H9 (cell line): ENCODE measurements at regions not wholly inside any gene's neighbourhood (a gene's known extent, or its start where the extent isn't known, plus 50 kb on each side); places are given as distances from the start of the nearest gene placed in this dataset.

ENCODE experiments used
- DNase-seq: peaks from one replicate; pipeline ENCODE4 v3.0.0-alpha.2; 2017
- H2AFZ ChIP-seq: one replicate; pipeline ENCODE4 v1.6.1; 2013; ENCODE audit warnings: mild to moderate bottlenecking, low read length, control low read depth, moderate library complexity
- H2AK5ac ChIP-seq: 2 replicates; pipeline ENCODE4 v1.6.1; 2013; ENCODE audit warnings: low read length, control low read depth, mixed read lengths; ENCODE audit not compliant: insufficient read length
- H2BK120ac ChIP-seq: one replicate; pipeline ENCODE4 v1.6.1; 2013; ENCODE audit warnings: low read depth, mild to moderate bottlenecking, low read length, control low read depth, inconsistent platforms; ENCODE audit not compliant: poor library complexity, severe bottlenecking
- H2BK12ac ChIP-seq: 2 replicates; pipeline ENCODE4 v1.6.1; 2013; ENCODE audit warnings: low read length, control low read depth, mixed read lengths, low read depth; ENCODE audit not compliant: insufficient read length
- H2BK15ac ChIP-seq: 2 replicates; pipeline ENCODE4 v1.6.1; 2013; ENCODE audit warnings: low read depth, low read length, control low read depth
- H2BK20ac ChIP-seq: one replicate; pipeline ENCODE4 v1.6.1; 2013; ENCODE audit warnings: low read depth, mild to moderate bottlenecking, low read length, control low read depth, inconsistent platforms; ENCODE audit not compliant: poor library complexity, severe bottlenecking
- H2BK5ac ChIP-seq: 2 replicates; pipeline ENCODE4 v1.6.1; 2013; ENCODE audit warnings: low read length, control low read depth, mixed read lengths; ENCODE audit not compliant: insufficient read length
- H3K14ac ChIP-seq: 2 replicates; pipeline ENCODE4 v1.6.1; 2013; ENCODE audit warnings: low read length, control low read depth; ENCODE audit not compliant: insufficient read depth
- H3K18ac ChIP-seq: 2 replicates; pipeline ENCODE4 v1.6.1; 2013; ENCODE audit warnings: low read depth, mild to moderate bottlenecking, mixed read lengths, low read length, control low read depth; ENCODE audit not compliant: insufficient read length
- H3K23ac ChIP-seq: 2 replicates; pipeline ENCODE4 v1.6.1; 2013; ENCODE audit warnings: low read length, control low read depth, mixed read lengths, low read depth; ENCODE audit not compliant: insufficient read length
- H3K23me2 ChIP-seq: 2 replicates; pipeline ENCODE4 v1.6.1; 2013; ENCODE audit warnings: low read depth, mild to moderate bottlenecking, mixed read lengths, low read length, control low read depth; ENCODE audit not compliant: insufficient read length, poor library complexity, severe bottlenecking
- H3K27ac ChIP-seq: 2 replicates; pipeline ENCODE4 v1.5.1; 2013; ENCODE audit warnings: low read length, control low read depth, mixed read lengths, low read depth; ENCODE audit not compliant: insufficient read length
- H3K27me3 ChIP-seq: 2 replicates; pipeline ENCODE4 v1.6.1; 2013; ENCODE audit warnings: low read length, control low read depth, inconsistent platforms; ENCODE audit not compliant: insufficient read depth
- H3K4ac ChIP-seq: 2 replicates; pipeline ENCODE4 v1.6.1; 2013; ENCODE audit warnings: low read depth, mild to moderate bottlenecking, control low read depth, inconsistent platforms, low read length, moderate library complexity
- H3K4me1 ChIP-seq: 2 replicates; pipeline ENCODE4 v1.6.1; 2013; ENCODE audit warnings: low read length, control low read depth, inconsistent platforms; ENCODE audit not compliant: insufficient read depth
- H3K4me2 ChIP-seq: 2 replicates; pipeline ENCODE4 v1.6.1; 2013; ENCODE audit warnings: low read length, control low read depth, mixed read lengths; ENCODE audit not compliant: insufficient read length, insufficient read depth
- H3K56ac ChIP-seq: 2 replicates; pipeline ENCODE4 v1.6.1; 2013; ENCODE audit warnings: low read depth, mild to moderate bottlenecking, mixed read lengths, low read length, control low read depth; ENCODE audit not compliant: insufficient read length
- H3K79me1 ChIP-seq: 2 replicates; pipeline ENCODE4 v1.6.1; 2013; ENCODE audit warnings: low read depth, mild to moderate bottlenecking, moderate library complexity, low read length, control low read depth, inconsistent platforms; ENCODE audit not compliant: insufficient read depth, poor library complexity, severe bottlenecking
- H3K79me2 ChIP-seq: 2 replicates; pipeline ENCODE4 v1.6.1; 2013; ENCODE audit warnings: low read length, control low read depth, inconsistent platforms; ENCODE audit not compliant: insufficient read depth
- H3K9ac ChIP-seq: 2 replicates; pipeline ENCODE4 v1.6.1; 2013; ENCODE audit warnings: low read length, control low read depth, mixed read lengths; ENCODE audit not compliant: insufficient read length; ENCODE audit errors: extremely low read depth
- H3K9me3 ChIP-seq: one replicate; pipeline ENCODE4 v1.6.1; 2013; ENCODE audit warnings: low read depth, low read length, inconsistent platforms; ENCODE audit not compliant: control insufficient read depth
- H3T11ph ChIP-seq: one replicate; pipeline ENCODE4 v1.6.1; 2013; ENCODE audit warnings: mild to moderate bottlenecking, low read length, control low read depth, inconsistent platforms
- H4K20me1 ChIP-seq: one replicate; pipeline ENCODE4 v1.6.1; 2013; ENCODE audit not compliant: control insufficient read depth, insufficient read length, insufficient read depth
- H4K5ac ChIP-seq: 2 replicates; pipeline ENCODE4 v1.6.1; 2013; ENCODE audit warnings: low read depth, mild to moderate bottlenecking, mixed read lengths, low read length, control low read depth; ENCODE audit not compliant: insufficient read length
- H4K8ac ChIP-seq: replicated peaks from 2 replicates; pipeline ENCODE4 v1.6.1; 2013; ENCODE audit warnings: low read length, control low read depth, mixed read lengths, low read depth; ENCODE audit not compliant: insufficient read length
- H4K91ac ChIP-seq: 2 replicates; pipeline ENCODE4 v1.6.1; 2013; ENCODE audit warnings: low read depth, mild to moderate bottlenecking, moderate library complexity, mixed read lengths, low read length, control low read depth; ENCODE audit not compliant: insufficient read length
- H3K27ac Mint-ChIP-seq, 3 experiments: 2 replicates in 2 of 3; 3 replicates in 1 of 3; pipeline ENCODE4 v1.8.0; 2020 to 2021; ENCODE audit warnings: mixed read lengths in 3 of 3, mild to moderate bottlenecking in 1 of 3, moderate library complexity in 1 of 3
- H3K27me3 Mint-ChIP-seq: 2 replicates; pipeline ENCODE4 v1.8.0; 2021; ENCODE audit warnings: low read depth, mild to moderate bottlenecking, moderate library complexity, mixed read lengths
- H3K36me3 Mint-ChIP-seq, 3 experiments: 2 replicates in 2 of 3; 3 replicates in 1 of 3; pipeline ENCODE4 v1.8.0; 2020 to 2021; ENCODE audit warnings: low read depth in 3 of 3, mixed read lengths in 3 of 3; ENCODE audit not compliant: insufficient read depth in 1 of 3
- H3K4me1 Mint-ChIP-seq, 2 experiments: 2 replicates each; pipeline ENCODE4 v1.8.0; 2020; ENCODE audit warnings: mixed read lengths in 2 of 2
- H3K4me3 Mint-ChIP-seq, 2 experiments: 2 replicates in 1 of 2; 3 replicates in 1 of 2; pipeline ENCODE4 v1.8.0; 2020 to 2021; ENCODE audit warnings: mild to moderate bottlenecking in 2 of 2, mixed read lengths in 2 of 2, moderate library complexity in 1 of 2
- H3K9me3 Mint-ChIP-seq, 2 experiments: 2 replicates in 1 of 2; 3 replicates in 1 of 2; pipeline ENCODE4 v1.8.0; 2020; ENCODE audit warnings: mild to moderate bottlenecking in 2 of 2, mixed read lengths in 2 of 2, moderate library complexity in 1 of 2
- CTCF ChIP-seq: fragments of 200-600 bp; sonication (generic); conservative IDR thresholded peaks from 3 replicates; pipeline ENCODE4 v1.8.0; 2021; ENCODE audit warnings: antibody characterized with exemption, mild to moderate bottlenecking
- WGBS: extraction: QIAGEN DNeasy Blood & Tissue Kit; methylation state at CpG from one replicate; pipeline ENCODE4 v1.1.7; 2013; ENCODE audit warnings: missing lambda C conversion rate, low lambda C conversion rate, mixed read lengths; ENCODE audit not compliant: insufficient read length; ENCODE audit errors: extremely low coverage; 5-methylcytosine and 5-hydroxymethylcytosine counted together

- Histone ChIP-seq H3K23ac (no peak overlapping the region), H2BK15ac (no peak overlapping the region), H2BK120ac (no peak overlapping the region), H2BK5ac (no peak overlapping the region), H2AFZ (no peak overlapping the region), H2BK12ac (no peak overlapping the region), H3K4ac (no peak overlapping the region), H3K79me1 (no peaks in the 10 kb centered on the region), H4K8ac (no peak overlapping the region), H3K27me3 (no peaks in the 10 kb centered on the region), H3T11ph (no peak overlapping the region), H3K4me1 (no peaks in the 10 kb centered on the region; the same call in 1 of the 2 replicates), H4K5ac (no peak overlapping the region), H3K27ac (no peak overlapping the region), H3K4me2 (no peak overlapping the region), H3K18ac (no peak overlapping the region), H2BK20ac (no peak overlapping the region), H3K9me3 (no peaks in the 10 kb centered on the region), H3K79me2 (no peaks in the 10 kb centered on the region), H4K91ac (no peak overlapping the region), H3K14ac (no peak overlapping the region), H2AK5ac (no peak overlapping the region), H3K56ac (no peak overlapping the region), H3K23me2 (no peaks in the 10 kb centered on the region), H3K9ac (no peak overlapping the region), H4K20me1 (no peaks in the 10 kb centered on the region)
- peaks cover 0 to 5% (median under 1%) of the 10 kb centered on the region in 3 experiments; a peak in 5 of 7 replicates for H3K36me3 Mint-ChIP-seq
- 0 out of 7 replicates have a peak overlapping the region, but pooled peaks of 1 of the 3 experiments have one; percentile 76 for H3K27ac Mint-ChIP-seq
- TF ChIP-seq CTCF = no peak
- no peak overlapping the region for H3K4me3 Mint-ChIP-seq
- H3K27me3 Mint-ChIP-seq = peaks cover 18% of the 10 kb centered on the region
- WGBS = no CpG with 5 or more reads among the region's 3 CpGs
- H3K4me1 Mint-ChIP-seq = peaks cover 33 to 45% of the 10 kb centered on the region in 2 experiments
- no peak for DNase-seq
- H3K9me3 Mint-ChIP-seq = peaks cover 2 to 5% of the 10 kb centered on the region in 2 experiments; a peak in 4 of 5 replicates
Observed at GRCh38 chr19:30267332-30267731, 104.9 kb upstream of the ZNF536 start.
